GM18505 (cell line): ENCODE measurements at regions not wholly inside any gene's neighbourhood (a gene's known extent, or its start where the extent isn't known, plus 50 kb on each side); places are given as distances from the start of the nearest gene placed in this dataset.
A peak's percentile ranks its signal among the peaks of the same experiment; 100 is the strongest.
"Not testable (repeated sequence)": the region's sequence is repeated elsewhere in the genome, so short reads cannot be mapped to it uniquely, and the experiment has no call there.

Source experiments
- ATAC-seq: cut with Tn5 transposase; IDR thresholded peaks from one replicate; pipeline ENCODE4 v1.9.1; 2021; ENCODE audit not compliant: unreplicated experiment
- POLR2A ChIP-seq: IDR thresholded peaks from 4 replicates; pipeline ENCODE4 v1.6.1; 2011; ENCODE audit warnings: borderline replicate concordance; ENCODE audit not compliant: insufficient read depth, insufficient read length; ENCODE audit errors: extremely low read depth

DNA sequence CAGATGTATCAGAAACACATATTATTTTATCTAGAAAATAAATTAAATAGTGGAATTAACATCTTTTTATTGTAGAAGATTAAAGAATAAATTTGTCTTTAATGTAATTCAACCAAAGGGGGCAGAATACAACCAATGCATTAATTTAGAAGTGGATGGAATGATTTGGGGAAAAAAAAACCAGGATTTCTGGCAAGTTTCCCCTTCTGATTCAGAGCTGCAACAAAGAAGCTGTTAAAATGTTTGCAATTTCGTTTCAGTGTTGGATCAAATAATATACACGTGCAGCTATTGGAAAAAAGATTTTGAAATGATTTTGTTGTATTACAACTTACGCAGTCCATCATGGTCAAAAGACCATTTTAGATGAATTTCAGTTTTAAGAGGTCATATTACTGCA is 71.6 kb upstream of the ZNF280D start:
- no peak for TF ChIP-seq POLR2A
- no peak for ATAC-seq

DNA sequence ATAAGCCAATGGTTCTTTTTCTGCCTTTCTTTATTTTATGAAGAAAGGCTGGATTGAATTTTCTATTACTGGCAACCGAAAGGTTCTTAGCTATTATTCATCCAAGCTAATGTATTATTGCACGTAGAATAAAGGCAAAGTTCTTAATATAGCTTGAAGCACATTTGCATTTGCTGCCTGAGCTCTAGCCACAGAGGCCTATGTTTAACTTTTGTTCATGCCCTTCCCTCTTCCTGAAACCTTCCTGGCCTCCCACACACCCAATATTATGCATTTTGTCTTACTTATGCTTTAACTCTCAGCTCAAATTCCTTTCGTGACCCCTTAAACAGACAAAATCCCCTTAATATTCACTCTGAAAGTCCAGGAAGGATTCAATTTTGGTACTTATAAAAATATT is 71.0 kb upstream of the ZNF280D start:
- no peak for TF ChIP-seq POLR2A
- no peak for ATAC-seq

DNA sequence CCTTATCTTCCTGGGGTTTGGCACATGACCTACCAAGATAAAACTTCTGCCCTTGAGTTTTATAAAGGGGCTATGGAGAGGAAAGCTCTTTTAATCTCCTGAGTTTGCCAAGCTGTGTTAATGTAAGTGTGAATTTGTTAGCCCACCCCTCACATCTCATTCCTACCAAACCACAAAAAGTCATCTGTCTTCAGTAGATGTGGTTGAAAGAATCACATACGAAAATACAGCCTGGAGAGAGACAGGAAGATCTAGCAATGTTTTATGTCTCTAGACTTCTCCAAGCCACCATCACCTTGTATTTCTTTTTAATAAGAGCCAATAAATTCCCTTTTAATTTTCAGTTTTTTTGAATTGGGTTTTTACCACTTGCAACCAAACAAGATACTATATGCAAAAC is 68.9 kb upstream of the ZNF280D start:
- ATAC-seq, result no peak
- TF ChIP-seq POLR2A, result no peak

DNA sequence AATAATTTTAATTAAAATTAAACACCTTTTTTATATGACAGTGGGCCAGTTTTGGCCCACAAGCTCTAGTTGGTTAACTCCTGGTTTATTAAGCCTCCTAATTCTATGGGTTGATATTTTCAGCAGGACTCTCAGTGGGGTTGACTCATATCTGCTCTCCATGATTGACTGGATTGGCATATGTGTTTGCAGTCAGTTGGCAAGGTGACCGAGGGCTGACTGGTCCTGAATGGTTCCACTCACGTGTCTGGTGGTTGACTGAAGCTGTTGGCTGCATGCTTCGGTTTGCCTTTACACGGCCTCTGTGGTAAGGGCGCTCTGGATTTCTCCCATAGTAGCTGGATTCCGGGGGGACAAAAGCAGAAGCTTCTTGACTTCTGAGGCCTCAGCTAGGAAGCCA is 65.3 kb upstream of the ZNF280D start:
- ATAC-seq, result peak; percentile 64
- TF ChIP-seq POLR2A, result no peak

DNA sequence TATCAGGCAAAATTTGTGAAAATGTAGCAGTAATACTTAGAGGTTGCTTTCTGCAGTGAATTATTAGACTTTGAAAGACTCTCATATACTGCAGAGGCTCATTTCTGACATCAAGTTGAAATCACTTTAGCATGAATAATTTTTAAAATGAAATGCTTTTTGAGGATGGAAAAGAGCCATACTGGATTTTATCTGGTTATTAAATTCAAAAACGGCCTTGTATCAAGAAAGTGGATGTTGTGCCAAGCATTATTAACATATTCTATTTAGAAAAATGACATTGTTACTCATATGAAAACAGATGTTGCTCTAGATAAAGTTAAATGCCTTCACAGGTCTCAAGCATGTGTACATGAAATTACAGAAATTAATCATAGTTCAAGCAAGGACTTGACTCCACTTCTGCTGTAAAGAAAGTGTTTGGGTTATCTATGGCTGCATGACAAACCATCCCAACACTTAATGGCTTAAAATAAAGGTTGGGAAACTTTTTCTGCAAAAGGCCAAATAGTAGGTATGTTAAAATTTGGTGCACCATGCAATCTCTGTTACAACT is 64.5 kb upstream of the ZNF280D start:
- TF ChIP-seq POLR2A, result no peak
- no peak for ATAC-seq

DNA sequence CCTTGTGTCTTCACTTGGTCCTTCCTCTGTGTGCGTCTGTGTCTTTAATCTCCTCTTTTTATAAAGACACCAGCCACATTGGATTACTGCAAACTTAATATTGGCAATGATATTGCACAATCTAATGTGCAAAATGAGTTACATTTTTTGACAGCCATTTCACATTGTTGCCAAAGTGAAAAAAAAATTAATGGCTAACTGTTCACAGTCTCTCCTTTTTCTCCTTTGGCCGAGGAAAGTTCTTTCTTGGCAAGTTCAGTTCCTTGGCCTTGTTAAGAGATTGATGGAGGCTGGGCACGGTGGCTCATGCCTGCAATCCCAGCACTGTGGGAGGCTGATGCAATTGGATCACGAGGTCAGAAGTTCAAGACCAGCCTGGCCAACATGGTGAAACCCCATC is 62.2 kb upstream of the ZNF280D start:
- no peak for ATAC-seq
- TF ChIP-seq POLR2A, result no peak

DNA sequence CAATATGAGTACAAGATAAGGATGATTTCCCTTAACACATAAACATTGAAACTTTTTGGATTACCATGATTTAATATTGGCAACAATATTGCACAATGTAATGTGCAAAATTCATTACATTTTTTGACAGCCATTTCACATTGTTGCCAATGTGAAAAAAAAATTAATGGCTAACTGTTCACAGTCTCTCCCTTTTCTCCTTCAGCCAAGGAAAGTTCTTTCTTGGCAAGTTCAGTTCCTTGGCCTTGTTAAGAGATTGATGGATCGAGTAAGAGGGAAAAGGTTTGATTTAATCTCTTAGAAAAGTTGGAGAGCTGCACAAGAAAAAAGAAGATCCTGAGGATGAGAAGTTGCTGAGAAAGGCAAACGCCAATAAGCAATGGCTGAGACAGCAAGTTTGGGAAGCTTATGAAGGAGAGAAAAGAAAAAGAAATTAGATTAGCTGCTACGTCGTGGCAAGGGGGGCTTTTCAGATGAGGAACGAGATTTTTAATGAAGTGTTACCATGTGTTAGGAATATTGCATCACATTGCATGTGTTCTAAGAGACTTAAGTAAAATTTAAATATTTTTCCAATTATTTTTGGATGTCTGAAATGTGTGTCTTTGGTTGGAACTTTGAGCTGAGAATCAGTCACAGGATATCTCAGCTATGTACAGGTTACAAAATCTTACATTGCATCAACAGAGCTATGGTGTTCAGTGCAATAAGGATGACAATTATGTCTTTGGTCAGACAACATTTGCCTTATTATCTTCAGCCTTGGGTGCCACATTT is 61.4 kb upstream of the ZNF280D start:
- no peak for TF ChIP-seq POLR2A
- no peak for ATAC-seq

DNA sequence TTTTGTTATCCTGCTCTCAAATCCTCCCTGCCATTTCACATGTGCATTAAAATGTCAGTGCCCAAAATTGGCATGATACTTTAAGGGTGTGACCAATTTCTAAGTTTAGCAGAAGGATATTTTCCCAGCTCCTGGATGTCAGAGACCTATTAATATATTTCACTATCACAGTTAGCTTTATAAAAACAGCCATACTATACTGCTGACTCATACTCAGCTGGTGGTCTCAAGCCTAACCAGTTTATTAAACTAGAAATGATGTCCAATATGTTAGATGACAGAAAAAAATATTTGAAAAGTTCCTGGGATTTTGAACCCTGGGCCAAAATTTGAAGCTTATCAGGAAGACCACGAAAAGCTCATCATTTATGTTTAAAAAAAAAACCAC is 60.9 kb upstream of the ZNF280D start:
- no peak for ATAC-seq
- TF ChIP-seq POLR2A, result no peak

DNA sequence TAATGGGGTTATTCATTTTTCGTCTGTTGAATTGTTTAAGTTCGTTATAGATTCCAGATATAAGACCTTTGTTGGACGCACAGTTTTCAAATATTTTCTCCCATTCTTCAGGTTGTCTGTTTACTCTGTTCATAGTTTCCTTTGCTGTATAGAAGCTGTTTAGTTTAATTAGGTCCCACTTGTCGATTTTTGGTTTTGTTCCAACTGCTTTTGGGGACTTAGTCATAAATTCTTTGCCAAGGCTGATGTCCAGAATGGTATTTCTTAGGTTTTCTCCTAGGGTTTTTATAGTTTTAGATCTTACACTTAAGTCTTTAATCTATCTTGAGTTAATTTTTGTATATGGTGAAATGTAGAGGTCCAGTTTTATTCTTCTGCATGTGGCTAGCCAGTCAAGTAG is 58.9 kb upstream of the ZNF280D start:
- no peak for ATAC-seq
- no peak for TF ChIP-seq POLR2A

DNA sequence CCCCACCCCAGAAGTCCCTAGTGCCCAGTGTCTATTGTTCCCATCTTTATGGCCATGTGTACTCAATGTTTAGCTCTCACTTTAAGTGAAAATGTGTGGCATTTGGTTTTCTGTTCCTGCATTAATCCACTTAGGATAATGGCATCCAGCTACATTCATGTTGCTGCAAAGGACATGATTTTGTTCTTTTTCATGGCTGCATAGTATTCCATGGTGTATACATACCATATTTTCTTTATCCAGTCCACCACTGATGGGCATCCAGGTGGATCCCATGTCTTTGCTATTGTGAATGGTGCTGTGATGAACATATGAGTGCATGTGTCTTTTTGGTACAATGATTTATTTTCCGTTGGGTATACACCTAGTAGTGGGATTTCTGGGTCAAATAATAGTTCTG is 58.2 kb upstream of the ZNF280D start:
- ATAC-seq, result not testable (repeated sequence)

DNA sequence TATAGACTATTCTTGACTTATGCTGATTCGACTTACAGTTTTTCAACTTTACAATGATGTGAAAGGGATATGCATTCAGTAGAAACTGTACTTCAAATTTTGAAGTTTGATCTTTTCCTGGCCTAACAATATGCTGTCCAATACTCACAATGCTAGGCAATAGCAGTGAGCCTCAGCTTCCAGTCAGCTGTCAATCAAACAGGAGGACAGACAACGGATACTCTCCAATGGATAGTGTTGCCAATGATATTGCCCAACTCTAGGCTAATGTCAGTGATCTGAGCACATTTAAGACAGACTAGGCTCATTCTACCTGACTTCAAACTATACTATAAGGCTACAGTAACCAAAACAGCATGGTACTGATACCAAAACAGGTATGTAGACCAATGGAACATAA is 55.0 kb upstream of the ZNF280D start:
- ATAC-seq, result no peak
- no peak for TF ChIP-seq POLR2A

DNA sequence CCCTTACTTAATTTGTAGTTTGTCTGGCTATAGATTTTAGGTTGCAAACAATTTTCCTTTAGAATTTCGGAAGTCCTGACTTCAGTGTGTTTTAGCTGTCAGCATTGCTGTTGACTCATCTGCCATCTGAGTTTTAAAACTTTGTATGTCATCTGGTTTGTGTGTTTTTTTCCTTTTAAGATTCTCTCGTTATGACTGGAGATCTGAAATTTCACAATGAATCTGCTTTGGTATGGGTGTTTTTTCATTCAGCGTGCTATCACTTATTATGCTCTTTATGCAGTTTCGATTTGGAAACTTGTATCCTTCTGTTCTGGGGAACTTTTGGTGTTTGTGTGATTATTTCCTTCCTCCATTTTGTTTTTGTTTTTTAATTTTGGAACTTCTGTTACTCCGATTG is 53.7 kb upstream of the ZNF280D start:
- peak; percentile 74 for ATAC-seq
- no peak for TF ChIP-seq POLR2A

DNA sequence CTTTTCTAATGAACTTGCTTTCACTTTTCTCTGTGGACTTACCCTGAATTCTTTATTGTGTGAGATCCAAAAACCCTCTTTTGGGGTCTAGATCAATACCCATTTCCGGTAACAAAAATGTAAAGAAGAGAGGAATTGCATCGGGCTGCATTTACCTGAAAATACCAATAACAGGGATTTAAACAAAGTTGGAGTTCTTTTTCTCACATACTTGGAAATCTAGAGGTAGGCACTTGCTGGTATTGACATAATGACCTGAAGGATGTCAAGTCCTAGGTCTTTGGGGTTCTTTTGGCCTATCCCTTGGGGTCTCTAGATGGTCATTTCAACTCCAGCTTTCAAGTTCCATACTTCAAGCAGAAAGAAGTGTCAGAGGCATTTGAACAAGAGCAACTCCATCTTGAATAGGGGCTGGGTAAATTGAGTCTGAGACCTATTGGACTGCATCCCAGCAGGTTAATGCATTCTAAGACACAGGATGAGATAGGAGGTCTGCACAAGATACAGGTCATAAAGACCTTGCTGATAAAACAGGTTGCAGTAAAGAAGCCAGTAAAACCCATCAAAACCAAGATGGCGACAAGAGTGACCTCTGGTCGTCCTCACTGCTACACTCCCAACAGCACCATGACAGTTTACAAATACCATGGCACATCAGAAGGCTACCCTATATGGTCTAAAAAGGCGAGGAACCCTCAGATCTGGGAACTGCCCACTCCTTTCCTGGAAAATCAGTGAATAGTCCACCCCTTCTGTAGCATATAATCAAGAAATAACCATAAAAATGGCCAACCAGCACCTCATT is 50.8 kb upstream of the ZNF280D start:
- no peak for TF ChIP-seq POLR2A
- ATAC-seq, result no peak
